ENCODE measurements at regions not wholly inside any gene's neighbourhood (a gene's known extent, or its start where the extent isn't known, plus 50 kb on each side); places are given as distances from the start of the nearest gene placed in this dataset.

GRCh38 chr1:218643926-218644325 lies 298.8 kb downstream of the TGFB2 start:
- TF ChIP-seq CTCF (IDR thresholded peaks at IDR 0.05; ENCODE audit: low read depth, low read length) = no peak
- Histone ChIP-seq H3K36me3 (no peaks in the 10 kb centered on the region), H3K27ac (no peak overlapping the region), H3K9me3 (ENCODE audit: severe bottlenecking) (no peaks in the 10 kb centered on the region), H3K4me3 (ENCODE audit: low read depth, low read length) (no peak overlapping the region), H3K27me3 (ENCODE audit: insufficient read depth, low read depth, severe bottlenecking) (no peaks in the 10 kb centered on the region)
- DNase-seq = no peak

DNA sequence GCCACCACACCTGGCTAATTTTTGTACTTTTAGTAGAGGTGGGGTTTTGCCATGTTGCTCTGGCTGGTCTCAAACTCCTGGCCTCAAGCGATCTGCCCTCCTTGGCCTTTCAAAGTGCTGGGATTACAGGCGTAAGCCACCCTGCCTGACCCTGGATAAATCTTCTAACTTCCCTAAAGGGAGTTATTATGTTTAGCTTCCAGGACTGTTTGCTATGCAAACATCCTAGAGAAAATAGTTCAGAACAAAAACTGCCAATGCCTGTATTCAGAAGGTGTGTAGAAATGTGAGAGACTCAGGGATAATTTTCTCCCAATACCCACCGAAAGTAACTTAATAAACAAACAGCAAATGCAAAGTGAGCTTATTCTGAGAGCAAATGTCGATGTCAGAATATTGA lies 301.2 kb downstream of the TGFB2 start:
- H3K27ac ChIP-seq = no peak overlapping the region
- TF ChIP-seq CTCF (IDR thresholded peaks at IDR 0.05; ENCODE audit: low read depth, low read length) = no peak
- no peaks in the 10 kb centered on the region for H3K36me3 ChIP-seq
- no peaks in the 10 kb centered on the region for H3K27me3 ChIP-seq (ENCODE audit: insufficient read depth, low read depth, severe bottlenecking)
- no peaks in the 10 kb centered on the region for H3K9me3 ChIP-seq (ENCODE audit: severe bottlenecking)
- DNase-seq = no peak
- no peak overlapping the region for H3K4me3 ChIP-seq (ENCODE audit: low read depth, low read length)

DNA sequence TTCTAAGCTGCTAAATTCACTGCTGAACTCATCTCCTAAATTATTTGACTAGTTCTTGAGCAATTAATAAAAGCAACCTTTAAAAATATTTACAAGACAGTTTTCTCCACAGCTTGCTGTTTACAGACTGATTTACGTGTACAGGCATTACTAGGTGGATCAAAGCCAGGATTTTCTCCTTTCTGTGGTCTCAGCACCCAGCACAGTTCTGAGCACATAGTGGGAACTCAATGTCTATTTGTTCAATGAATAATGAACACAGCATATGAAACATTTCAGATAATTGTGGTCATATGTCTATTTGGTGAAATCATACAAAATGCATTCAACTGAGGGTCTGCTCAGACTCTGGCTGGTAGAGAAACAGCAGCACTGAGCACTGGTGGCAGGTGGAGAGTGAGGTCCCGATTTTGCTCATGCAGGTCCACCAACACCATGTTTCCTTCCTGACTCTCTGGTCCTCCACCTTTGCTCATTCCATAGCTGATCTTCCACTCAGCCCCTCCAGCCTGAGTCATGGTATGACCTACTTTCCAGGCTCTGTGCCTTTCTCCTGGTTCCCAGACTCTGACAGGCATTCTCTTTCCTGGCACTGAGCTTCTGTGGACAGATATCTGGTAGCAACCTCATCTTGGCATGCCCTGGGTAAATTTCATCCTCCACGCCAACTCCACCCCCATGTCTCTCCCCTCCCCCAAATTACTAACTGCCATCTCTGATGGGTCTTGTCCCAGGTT lies 311.3 kb downstream of the TGFB2 start:
- Histone ChIP-seq H3K27me3 (ENCODE audit: insufficient read depth, low read depth, severe bottlenecking) (no peaks in the 10 kb centered on the region), H3K9me3 (ENCODE audit: severe bottlenecking) (no peaks in the 10 kb centered on the region), H3K4me3 (ENCODE audit: low read depth, low read length) (no peak overlapping the region), H3K36me3 (no peaks in the 10 kb centered on the region), H3K27ac (no peak overlapping the region)
- no peak for DNase-seq
- no peak for TF ChIP-seq CTCF (IDR thresholded peaks at IDR 0.05; ENCODE audit: low read depth, low read length)

DNA sequence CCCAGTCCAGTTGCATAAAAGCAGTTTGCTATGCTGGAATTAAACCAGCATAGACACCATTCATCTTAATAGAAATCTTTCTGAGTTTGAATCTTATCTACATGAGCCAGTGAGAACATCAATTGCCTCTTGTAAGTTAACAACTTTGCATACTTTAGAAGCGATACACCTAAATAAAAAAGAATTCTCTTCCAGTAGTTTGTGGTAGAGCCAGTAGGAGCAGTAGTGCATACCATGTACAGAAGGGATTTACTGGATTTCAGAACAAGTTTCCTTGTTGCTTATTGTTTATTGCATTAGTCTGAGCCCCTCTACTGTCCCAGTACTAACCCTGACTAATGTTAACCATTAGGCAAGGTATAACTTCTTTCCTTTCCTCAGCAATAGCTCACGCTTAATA lies 313.1 kb downstream of the TGFB2 start:
- Histone ChIP-seq H3K9me3 (ENCODE audit: severe bottlenecking) (no peaks in the 10 kb centered on the region), H3K4me3 (ENCODE audit: low read depth, low read length) (no peak overlapping the region), H3K27ac (no peak overlapping the region), H3K36me3 (no peaks in the 10 kb centered on the region), H3K27me3 (ENCODE audit: insufficient read depth, low read depth, severe bottlenecking) (no peaks in the 10 kb centered on the region)
- no peak for DNase-seq
- no peak for TF ChIP-seq CTCF (IDR thresholded peaks at IDR 0.05; ENCODE audit: low read depth, low read length)

DNA sequence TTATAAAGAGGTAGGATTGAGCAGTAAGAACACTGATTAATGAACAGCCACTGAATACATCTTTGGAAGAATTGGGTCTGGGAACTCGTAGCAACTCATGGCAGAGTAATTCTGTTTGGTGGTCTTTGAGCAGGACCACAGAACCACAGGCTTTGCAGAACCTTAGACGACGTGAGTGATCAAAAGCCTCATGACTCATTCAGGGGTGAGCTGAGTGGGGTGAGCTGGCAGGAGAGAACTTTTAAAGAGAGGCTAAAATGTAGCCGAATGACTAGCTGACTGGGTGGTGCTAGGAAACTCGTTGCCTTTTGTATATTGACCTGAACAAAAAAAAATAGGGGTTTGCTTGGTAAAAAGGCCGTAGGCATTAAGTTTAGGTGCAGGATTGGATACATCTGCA lies 313.8 kb downstream of the TGFB2 start:
- Histone ChIP-seq H3K36me3 (no peaks in the 10 kb centered on the region), H3K27me3 (ENCODE audit: insufficient read depth, low read depth, severe bottlenecking) (no peaks in the 10 kb centered on the region), H3K9me3 (ENCODE audit: severe bottlenecking) (no peaks in the 10 kb centered on the region), H3K27ac (no peak overlapping the region), H3K4me3 (ENCODE audit: low read depth, low read length) (no peak overlapping the region)
- DNase-seq = no peak
- TF ChIP-seq CTCF (IDR thresholded peaks at IDR 0.05; ENCODE audit: low read depth, low read length) = no peak
